Neural progenitor cell (in vitro differentiated cells): ENCODE measurements at regions not wholly inside any gene's neighbourhood (a gene's known extent, or its start where the extent isn't known, plus 50 kb on each side); places are given as distances from the start of the nearest gene placed in this dataset.
"Not testable (repeated sequence)": the region's sequence is repeated elsewhere in the genome, so short reads cannot be mapped to it uniquely, and the experiment has no call there.

ENCODE experiments used
- EZH2 ChIP-seq: fragments of 200-600 bp; sonication (generic); IDR thresholded peaks from 2 replicates; pipeline ENCODE4 v1.6.1; 2017; ENCODE audit warnings: antibody characterized with exemption, mild to moderate bottlenecking, moderate library complexity
- EZH2phosphoT487 ChIP-seq: fragments of 200-600 bp; sonication (generic); IDR thresholded peaks from 2 replicates; pipeline ENCODE4 v1.6.1; 2017; ENCODE audit warnings: antibody characterized with exemption
- TF ChIP-seq, protein P1 (sequence below): fragments of 200-600 bp; sonication (generic); IDR thresholded peaks from 2 replicates; pipeline ENCODE4 v1.5.1; 2017; ENCODE audit warnings: antibody characterized with exemption, mild to moderate bottlenecking

- TF ChIP-seq, protein P1, sequence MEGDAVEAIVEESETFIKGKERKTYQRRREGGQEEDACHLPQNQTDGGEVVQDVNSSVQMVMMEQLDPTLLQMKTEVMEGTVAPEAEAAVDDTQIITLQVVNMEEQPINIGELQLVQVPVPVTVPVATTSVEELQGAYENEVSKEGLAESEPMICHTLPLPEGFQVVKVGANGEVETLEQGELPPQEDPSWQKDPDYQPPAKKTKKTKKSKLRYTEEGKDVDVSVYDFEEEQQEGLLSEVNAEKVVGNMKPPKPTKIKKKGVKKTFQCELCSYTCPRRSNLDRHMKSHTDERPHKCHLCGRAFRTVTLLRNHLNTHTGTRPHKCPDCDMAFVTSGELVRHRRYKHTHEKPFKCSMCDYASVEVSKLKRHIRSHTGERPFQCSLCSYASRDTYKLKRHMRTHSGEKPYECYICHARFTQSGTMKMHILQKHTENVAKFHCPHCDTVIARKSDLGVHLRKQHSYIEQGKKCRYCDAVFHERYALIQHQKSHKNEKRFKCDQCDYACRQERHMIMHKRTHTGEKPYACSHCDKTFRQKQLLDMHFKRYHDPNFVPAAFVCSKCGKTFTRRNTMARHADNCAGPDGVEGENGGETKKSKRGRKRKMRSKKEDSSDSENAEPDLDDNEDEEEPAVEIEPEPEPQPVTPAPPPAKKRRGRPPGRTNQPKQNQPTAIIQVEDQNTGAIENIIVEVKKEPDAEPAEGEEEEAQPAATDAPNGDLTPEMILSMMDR, result not testable (repeated sequence)
- not testable (repeated sequence) for TF ChIP-seq EZH2phosphoT487, EZH2
Observed at GRCh38 chr7:7005949-7006348, 176.4 kb upstream of the C1GALT1 start.
